NCI-H82 (cell line): ENCODE measurements at regions not wholly inside any gene's neighbourhood (a gene's known extent, or its start where the extent isn't known, plus 50 kb on each side); places are given as distances from the start of the nearest gene placed in this dataset.

Experiments used
- DNase-seq: peaks from one replicate; lab custom pipeline; 2025; lab: John Stamatoyannopoulos, UW

- DNase-seq: no peak
These were observed 626.5 kb upstream of the CHORDC1 start for GRCh38 chr11:90849312-90849711.

DNA sequence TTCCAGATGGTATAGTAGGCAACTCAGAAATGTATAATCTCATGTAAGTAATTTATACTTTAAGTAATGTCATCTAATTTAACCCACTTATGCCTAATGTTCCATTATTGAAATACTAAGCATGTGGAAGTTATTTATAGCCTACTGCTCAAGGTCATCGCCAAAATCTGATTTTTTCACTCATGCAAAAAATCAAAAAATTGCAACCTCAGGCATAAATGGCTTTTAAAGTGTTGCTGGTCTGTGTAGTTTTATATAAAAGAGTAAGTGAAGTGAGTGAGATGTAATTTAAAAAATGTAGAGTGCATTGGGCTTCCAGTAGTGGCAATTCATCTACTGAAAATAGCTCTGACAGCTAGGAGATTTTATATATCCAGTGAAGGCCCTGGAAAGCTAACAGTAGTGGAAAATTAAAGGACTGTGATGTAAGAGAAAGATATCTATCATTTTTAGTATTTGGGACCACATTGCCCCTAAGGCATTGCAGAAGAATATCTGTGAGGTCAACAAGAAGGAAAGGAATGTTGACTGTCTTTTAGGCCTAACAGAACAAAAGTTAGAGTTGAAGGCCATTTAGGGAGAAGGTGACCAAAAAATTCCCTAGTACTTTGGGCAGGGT is 624.5 kb upstream of the CHORDC1 start:
- no peak for DNase-seq

DNA sequence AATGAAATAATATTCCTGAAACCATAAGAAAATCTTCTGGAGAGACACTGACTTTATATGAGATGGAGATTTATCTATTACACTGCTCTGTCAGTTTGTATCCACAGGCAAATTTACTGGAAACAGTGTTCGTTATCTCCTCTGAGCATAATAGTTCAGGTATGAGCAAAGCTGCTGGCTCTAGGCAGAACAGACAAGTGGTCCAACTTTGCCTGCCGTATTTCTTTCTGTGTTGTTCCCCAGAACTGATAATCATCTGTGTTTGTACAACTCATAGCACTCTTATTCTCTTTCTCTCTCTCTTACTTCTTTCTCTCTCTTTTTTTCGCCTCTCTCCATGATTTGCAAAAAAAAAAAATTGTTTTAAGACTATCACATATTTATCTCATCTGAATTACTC is 623.8 kb upstream of the CHORDC1 start:
- DNase-seq: peak; percentile 21

- peak; percentile 3 for DNase-seq
These were observed 623.0 kb upstream of the CHORDC1 start for GRCh38 chr11:90845799-90846198.

GRCh38 chr11:90845126-90845525 is 622.3 kb upstream of the CHORDC1 start:
- no peak for DNase-seq

- no peak for DNase-seq
These were observed 621.2 kb upstream of the CHORDC1 start for GRCh38 chr11:90844041-90844440.

- no peak for DNase-seq
These were observed 619.8 kb upstream of the CHORDC1 start for GRCh38 chr11:90842681-90843080.

DNA sequence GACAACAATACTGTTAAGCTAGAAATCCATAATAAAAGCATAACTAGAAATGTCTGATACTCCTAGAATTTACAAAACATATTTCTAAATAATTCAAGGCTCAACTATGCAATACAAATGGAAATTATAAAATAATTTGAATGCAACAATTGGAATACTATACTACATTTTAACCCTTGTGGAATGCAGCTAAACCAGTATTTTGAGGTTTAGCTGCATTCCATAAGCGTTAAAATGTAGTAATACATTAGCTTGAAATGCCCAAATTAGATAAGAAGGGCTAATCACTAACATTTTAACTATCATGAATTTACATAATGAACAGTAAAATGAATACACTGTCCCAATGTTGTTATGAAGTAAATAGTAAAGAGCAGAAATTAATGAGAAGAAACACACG is 617.2 kb upstream of the CHORDC1 start:
- DNase-seq: no peak

DNA sequence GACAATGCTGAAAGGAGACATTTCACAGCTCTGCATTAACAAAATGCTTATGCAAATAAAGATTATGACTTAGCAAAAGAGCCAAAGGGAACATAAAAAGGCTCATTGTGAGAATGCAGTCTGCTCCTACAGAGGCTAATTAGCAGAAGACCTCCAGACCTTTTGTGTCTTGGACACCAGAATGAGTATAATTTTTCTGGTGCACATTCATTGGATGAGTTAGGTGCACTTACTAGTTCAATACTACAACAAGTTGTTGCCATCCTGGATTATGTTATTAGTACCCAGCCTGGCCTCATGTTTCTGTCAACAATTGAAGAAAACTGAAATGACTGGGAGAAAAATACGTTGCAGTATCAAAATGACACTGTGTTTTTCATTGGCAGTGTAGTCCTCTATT is 613.2 kb upstream of the CHORDC1 start:
- DNase-seq: no peak

DNA sequence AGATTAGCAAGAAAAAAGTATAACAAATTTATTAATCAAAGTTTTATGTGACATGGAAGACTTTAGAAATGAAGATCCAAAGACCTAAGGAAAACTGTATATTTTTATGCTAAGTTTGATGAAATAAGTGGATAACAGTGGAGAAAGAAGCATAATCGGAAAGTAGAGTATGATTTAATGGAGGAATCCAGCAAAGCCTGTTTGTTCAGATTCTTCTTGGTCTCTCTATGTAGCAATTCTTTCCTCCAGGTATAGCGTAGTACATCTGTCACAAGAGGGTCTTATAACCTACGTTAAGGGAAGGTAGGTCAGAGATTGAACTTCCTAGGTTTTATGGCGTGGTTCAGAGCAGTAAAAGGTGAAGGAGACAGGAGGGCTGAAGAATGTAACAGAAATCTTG is 600.6 kb upstream of the CHORDC1 start:
- no peak for DNase-seq

DNA sequence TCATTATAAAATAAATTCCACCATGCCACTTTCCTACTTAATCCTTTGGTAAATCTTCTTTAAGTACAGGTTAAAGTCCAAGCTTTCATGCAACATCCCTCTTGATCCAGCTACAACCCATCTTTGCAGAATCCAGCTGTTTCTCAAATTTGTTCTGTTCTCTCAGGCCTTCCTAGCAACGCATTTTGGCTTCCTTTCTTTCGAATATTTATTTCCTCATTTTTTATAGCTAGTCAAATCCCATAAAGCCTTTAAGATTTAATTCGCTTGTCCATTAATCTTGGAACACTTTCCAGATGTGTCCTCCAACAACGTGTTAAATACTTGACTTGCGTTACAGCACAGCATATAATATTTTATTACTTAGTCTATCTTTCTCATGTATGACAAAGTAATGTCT is 600.1 kb upstream of the CHORDC1 start:
- DNase-seq: no peak

DNA sequence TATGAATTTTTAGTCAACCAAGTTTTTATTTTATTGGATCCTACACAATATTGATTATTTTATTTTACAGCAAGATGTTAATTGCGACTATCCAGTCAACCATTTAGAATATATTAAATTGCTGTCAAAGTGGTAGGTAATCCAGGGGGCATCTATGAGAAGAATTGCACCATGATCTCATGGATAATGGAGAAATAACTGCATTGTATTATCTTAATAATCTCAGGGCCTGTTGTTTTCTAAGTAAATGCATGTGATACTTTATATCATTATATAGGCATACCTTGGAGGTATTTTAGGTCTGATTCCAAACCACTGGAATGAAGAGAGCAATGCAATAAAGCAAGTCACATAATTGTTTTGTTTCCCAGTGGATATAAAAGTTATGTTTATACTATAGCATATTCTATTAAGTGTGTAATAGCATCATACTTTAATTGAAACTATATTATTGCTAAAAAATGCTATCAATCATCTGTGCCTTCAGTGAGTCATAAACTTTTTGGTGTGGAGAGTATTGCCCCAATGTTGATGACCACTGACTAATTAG is 595.4 kb upstream of the CHORDC1 start:
- no peak for DNase-seq

GRCh38 chr11:90809581-90809980 is 586.7 kb upstream of the CHORDC1 start:
- no peak for DNase-seq

- no peak for DNase-seq
These were observed 582.3 kb upstream of the CHORDC1 start for GRCh38 chr11:90805172-90805571.

GRCh38 chr11:90803831-90804230 is 581.0 kb upstream of the CHORDC1 start:
- no peak for DNase-seq

- DNase-seq: no peak
These were observed 580.5 kb upstream of the CHORDC1 start for GRCh38 chr11:90803366-90803765.

DNA sequence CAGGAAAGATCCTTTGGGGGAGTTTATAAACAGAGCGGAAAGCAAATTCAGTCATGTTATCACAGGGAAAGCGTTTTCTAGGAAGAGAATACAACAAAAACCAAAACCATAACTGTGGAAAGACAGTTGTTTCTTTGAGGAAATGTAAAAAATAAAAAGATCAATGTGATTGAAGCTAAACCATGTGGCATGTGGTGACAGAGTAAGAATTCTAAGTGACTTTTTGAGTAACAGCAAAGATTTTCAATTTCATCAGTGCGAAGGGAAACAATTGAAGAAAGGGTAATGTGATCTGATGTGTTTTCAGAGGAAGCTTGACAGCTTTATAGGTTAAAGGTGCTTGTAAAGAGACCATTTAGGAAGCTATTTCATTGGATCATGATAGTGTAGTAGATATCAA is 575.9 kb upstream of the CHORDC1 start:
- no peak for DNase-seq

GRCh38 chr11:90795746-90796145 is 572.9 kb upstream of the CHORDC1 start:
- DNase-seq: no peak

DNA sequence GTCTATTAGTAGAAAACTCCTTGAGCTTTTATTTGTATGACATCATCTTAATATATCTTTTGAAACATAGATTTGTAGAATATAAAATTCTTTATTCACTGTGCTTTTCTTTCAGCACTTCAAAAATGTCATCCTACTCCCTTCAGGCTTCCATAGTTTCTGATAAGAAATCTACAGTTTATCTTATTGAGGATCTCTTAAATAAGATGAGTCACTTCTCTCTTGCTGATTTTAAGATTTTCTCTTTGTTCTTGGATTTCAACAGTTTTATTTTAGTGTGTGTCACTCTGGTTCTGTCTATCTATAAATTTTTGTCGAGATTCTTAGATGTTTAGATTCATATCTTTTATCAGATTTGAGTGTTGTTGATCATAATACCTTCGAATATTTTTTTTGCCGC is 566.1 kb upstream of the CHORDC1 start:
- DNase-seq: no peak

DNA sequence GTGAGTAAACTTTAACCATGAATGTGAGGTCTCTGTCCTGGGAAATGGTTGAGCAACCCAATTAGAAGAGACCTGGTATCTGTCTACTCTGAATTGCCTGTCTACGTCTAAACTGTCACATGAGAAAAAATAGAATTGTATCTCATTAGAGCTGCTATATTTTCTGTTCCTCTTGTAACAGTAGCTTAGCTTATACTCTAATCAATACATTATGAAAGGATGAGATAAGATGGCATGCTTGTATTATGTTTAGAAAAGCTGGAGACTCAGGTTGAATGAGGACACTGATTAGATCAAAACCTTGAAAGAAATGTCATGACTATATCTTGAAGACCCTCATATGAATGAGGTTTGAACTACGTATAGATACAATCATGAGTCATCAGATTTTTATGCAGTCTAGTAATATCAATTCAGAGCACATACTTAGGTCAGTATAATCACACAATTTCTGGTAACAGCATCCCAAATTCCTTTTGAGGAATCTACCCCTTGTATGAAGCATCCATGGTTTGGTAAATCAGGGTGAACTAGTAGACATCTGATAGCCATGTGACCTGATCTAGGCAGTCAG is 561.5 kb upstream of the CHORDC1 start:
- DNase-seq: no peak

GRCh38 chr11:90783111-90783510 is 560.3 kb upstream of the CHORDC1 start:
- no peak for DNase-seq

GRCh38 chr11:90779098-90779497 is 556.2 kb upstream of the CHORDC1 start:
- DNase-seq: no peak

DNA sequence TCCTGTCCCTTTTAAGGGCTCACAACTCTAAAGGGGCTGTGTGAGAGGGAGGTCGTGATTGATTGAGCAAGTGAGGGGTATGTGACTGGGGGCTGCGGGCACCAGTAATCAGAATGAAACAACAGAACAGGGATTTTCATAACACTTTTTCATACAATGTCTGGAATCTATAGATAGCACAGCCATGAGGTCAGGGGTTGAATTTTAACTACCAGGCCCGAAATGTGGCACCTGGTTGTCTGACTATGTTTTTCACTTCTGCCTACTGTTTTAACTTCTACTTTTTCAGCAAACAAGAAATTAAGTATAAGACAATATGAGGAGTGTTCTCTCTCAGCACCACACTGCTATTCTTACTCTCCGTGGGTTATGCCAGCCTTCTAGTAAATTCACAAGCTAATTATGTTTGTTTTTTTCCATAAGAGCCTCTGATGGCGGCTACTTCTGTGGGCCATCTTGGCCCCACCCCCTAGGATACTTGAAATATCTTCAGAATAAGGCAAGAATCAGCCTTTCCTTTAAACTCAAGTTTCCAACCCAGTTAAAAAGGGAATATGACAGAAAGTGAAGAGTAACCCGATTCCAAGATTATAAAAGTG is 552.8 kb upstream of the CHORDC1 start:
- DNase-seq: no peak
